ENCODE measurements at regions not wholly inside any gene's neighbourhood (a gene's known extent, or its start where the extent isn't known, plus 50 kb on each side); places are given as distances from the start of the nearest gene placed in this dataset.

DNA sequence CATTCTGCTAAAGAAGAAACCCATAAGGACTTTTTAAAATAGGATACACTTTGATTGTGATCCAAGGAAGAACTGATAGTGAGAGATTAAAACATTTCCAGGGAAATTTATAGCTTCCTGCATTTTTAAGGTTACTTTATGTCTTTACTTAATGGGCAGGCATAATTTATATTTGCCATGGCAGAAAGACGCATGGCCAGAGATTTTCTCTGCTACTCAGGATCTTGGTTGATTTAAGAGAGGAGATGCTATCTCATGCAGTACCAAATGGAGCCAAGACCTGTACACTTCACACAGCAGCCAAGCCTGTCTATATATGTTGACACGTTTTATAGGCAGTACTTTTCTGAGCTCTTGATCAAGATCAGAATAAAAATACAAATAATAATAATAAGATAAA, 60.9 kb upstream of the NT5C1B start:
- no peaks in the 10 kb centered on the region; the same call in 1 of the 2 replicates for H3K9me2 ChIP-seq (replicated peaks; ENCODE audit: control insufficient read depth, low read length)
- H3K27me3 ChIP-seq (ENCODE audit: control insufficient read depth, low read length), result no peaks in the 10 kb centered on the region
- no peaks in the 10 kb centered on the region for H3K79me2 ChIP-seq (ENCODE audit: control insufficient read depth, low read length)
- H3K36me3 ChIP-seq (ENCODE audit: control insufficient read depth, low read length), result no peaks in the 10 kb centered on the region
- TF ChIP-seq CTCF (IDR thresholded peaks at IDR 0.05; ENCODE audit: low read depth, low read length, poor library complexity, severe bottlenecking), result no peak
- no peaks in the 10 kb centered on the region for H4K20me1 ChIP-seq (ENCODE audit: control insufficient read depth, insufficient read depth, low read depth, low read length)
- no peak overlapping the region for H3K4me2 ChIP-seq (ENCODE audit: low read length)
- H3K9me3 ChIP-seq (ENCODE audit: control insufficient read depth, insufficient read depth, low read length), result no peaks in the 10 kb centered on the region
- no peak overlapping the region for H3K27ac ChIP-seq (ENCODE audit: low read depth, low read length)
- H3F3A ChIP-seq (ENCODE audit: control insufficient read depth, insufficient read depth), result no peaks in the 10 kb centered on the region
- H3K4me3 ChIP-seq (ENCODE audit: low read length), result no peak overlapping the region
- H3K4me1 ChIP-seq (ENCODE audit: control insufficient read depth, low read length), result no peaks in the 10 kb centered on the region

- no peaks in the 10 kb centered on the region for H3F3A ChIP-seq (ENCODE audit: control insufficient read depth, insufficient read depth)
- no peaks in the 10 kb centered on the region for H3K4me1 ChIP-seq (ENCODE audit: control insufficient read depth, low read length)
- H3K9me3 ChIP-seq (ENCODE audit: control insufficient read depth, insufficient read depth, low read length), result no peaks in the 10 kb centered on the region
- H3K27me3 ChIP-seq (ENCODE audit: control insufficient read depth, low read length), result no peaks in the 10 kb centered on the region
- H3K9me2 ChIP-seq (replicated peaks; ENCODE audit: control insufficient read depth, low read length), result no peaks in the 10 kb centered on the region; the same call in 1 of the 2 replicates
- H3K36me3 ChIP-seq (ENCODE audit: control insufficient read depth, low read length), result no peaks in the 10 kb centered on the region
- TF ChIP-seq CTCF (IDR thresholded peaks at IDR 0.05; ENCODE audit: low read depth, low read length, poor library complexity, severe bottlenecking) (no peak), EZH2phosphoT487 (IDR thresholded peaks at IDR 0.05; ENCODE audit: borderline replicate concordance, low read length) (no peak)
- H3K79me2 ChIP-seq (ENCODE audit: control insufficient read depth, low read length), result no peaks in the 10 kb centered on the region
- H4K20me1 ChIP-seq (ENCODE audit: control insufficient read depth, insufficient read depth, low read depth, low read length), result no peaks in the 10 kb centered on the region
- no peak overlapping the region for H3K4me2 ChIP-seq (ENCODE audit: low read length)
- H3K27ac ChIP-seq (ENCODE audit: low read depth, low read length), result no peak overlapping the region
- H3K4me3 ChIP-seq (ENCODE audit: low read length), result no peak overlapping the region
These were observed 60.2 kb upstream of the NT5C1B start for GRCh38 chr2:18649502-18650135.

GRCh38 chr2:18648161-18648560, 58.8 kb upstream of the NT5C1B start:
- Histone ChIP-seq H3K4me3 (ENCODE audit: low read length) (no peak overlapping the region), H4K20me1 (ENCODE audit: control insufficient read depth, insufficient read depth, low read depth, low read length) (no peaks in the 10 kb centered on the region), H3K36me3 (ENCODE audit: control insufficient read depth, low read length) (no peaks in the 10 kb centered on the region), H3K4me1 (ENCODE audit: control insufficient read depth, low read length) (no peaks in the 10 kb centered on the region), H3K27me3 (ENCODE audit: control insufficient read depth, low read length) (no peaks in the 10 kb centered on the region), H3K27ac (ENCODE audit: low read depth, low read length) (no peak overlapping the region), H3K4me2 (ENCODE audit: low read length) (no peak overlapping the region), H3K9me3 (ENCODE audit: control insufficient read depth, insufficient read depth, low read length) (no peaks in the 10 kb centered on the region), H3K79me2 (ENCODE audit: control insufficient read depth, low read length) (no peaks in the 10 kb centered on the region), H3K9me2 (replicated peaks; ENCODE audit: control insufficient read depth, low read length) (no peaks in the 10 kb centered on the region; the same call in 1 of the 2 replicates), H3F3A (ENCODE audit: control insufficient read depth, insufficient read depth) (no peaks in the 10 kb centered on the region)
- TF ChIP-seq EZH2phosphoT487 (IDR thresholded peaks at IDR 0.05; ENCODE audit: borderline replicate concordance, low read length) (no peak), CTCF (IDR thresholded peaks at IDR 0.05; ENCODE audit: low read depth, low read length, poor library complexity, severe bottlenecking) (no peak)

Measured in DOHH2 (cell line).